DMS53 treated with DMSO at 0.1 percent for 48 hours (cell line): ENCODE measurements at regions not wholly inside any gene's neighbourhood (a gene's known extent, or its start where the extent isn't known, plus 50 kb on each side); places are given as distances from the start of the nearest gene placed in this dataset.
A peak's percentile ranks its signal among the peaks of the same experiment; 100 is the strongest.

Experiments used
- DNase-seq: peaks from one replicate; lab custom pipeline; 2025; ENCODE audit not compliant: unreplicated experiment; lab: John Stamatoyannopoulos, UW

GRCh38 chr10:52906046-52906445 lies 133.5 kb upstream of the MBL2 start:
- DNase-seq, result no peak

- DNase-seq, result no peak
Measured at GRCh38 chr10:52903397-52903938, 130.9 kb upstream of the MBL2 start.

- DNase-seq, result no peak
Measured at GRCh38 chr10:52900593-52900992, 128.0 kb upstream of the MBL2 start.

GRCh38 chr10:52897162-52897561 lies 124.6 kb upstream of the MBL2 start:
- DNase-seq, result no peak

GRCh38 chr10:52895059-52895458 lies 122.5 kb upstream of the MBL2 start:
- no peak for DNase-seq

GRCh38 chr10:52890281-52890680 lies 117.7 kb upstream of the MBL2 start:
- no peak for DNase-seq

- DNase-seq, result no peak
Measured at GRCh38 chr10:52889611-52890010, 117.0 kb upstream of the MBL2 start.

- peak; percentile 93 for DNase-seq
Measured at GRCh38 chr10:52883996-52884871, 111.7 kb upstream of the MBL2 start.

- DNase-seq, result no peak
Measured at GRCh38 chr10:52879091-52879807, 106.7 kb upstream of the MBL2 start.

GRCh38 chr10:52877451-52877850 lies 104.9 kb upstream of the MBL2 start:
- no peak for DNase-seq

- no peak for DNase-seq
Measured at GRCh38 chr10:52875336-52875735, 102.8 kb upstream of the MBL2 start.

- no peak for DNase-seq
Measured at GRCh38 chr10:52874581-52874980, 102.0 kb upstream of the MBL2 start.

GRCh38 chr10:52871191-52871843 lies 98.7 kb upstream of the MBL2 start:
- no peak for DNase-seq

GRCh38 chr10:52870562-52870961 lies 98.0 kb upstream of the MBL2 start:
- DNase-seq, result no peak

GRCh38 chr10:52869864-52870263 lies 97.3 kb upstream of the MBL2 start:
- no peak for DNase-seq

- no peak for DNase-seq
Measured at GRCh38 chr10:52865213-52865612, 92.6 kb upstream of the MBL2 start.

- no peak for DNase-seq
Measured at GRCh38 chr10:52864201-52865106, 91.9 kb upstream of the MBL2 start.

- DNase-seq, result no peak
Measured at GRCh38 chr10:52858722-52859121, 86.1 kb upstream of the MBL2 start.

GRCh38 chr10:52855546-52856325 lies 83.2 kb upstream of the MBL2 start:
- DNase-seq, result no peak

- DNase-seq, result no peak
Measured at GRCh38 chr10:52853704-52854103, 81.1 kb upstream of the MBL2 start.
